ENCODE measurements at regions not wholly inside any gene's neighbourhood (a gene's known extent, or its start where the extent isn't known, plus 50 kb on each side); places are given as distances from the start of the nearest gene placed in this dataset.

DNA sequence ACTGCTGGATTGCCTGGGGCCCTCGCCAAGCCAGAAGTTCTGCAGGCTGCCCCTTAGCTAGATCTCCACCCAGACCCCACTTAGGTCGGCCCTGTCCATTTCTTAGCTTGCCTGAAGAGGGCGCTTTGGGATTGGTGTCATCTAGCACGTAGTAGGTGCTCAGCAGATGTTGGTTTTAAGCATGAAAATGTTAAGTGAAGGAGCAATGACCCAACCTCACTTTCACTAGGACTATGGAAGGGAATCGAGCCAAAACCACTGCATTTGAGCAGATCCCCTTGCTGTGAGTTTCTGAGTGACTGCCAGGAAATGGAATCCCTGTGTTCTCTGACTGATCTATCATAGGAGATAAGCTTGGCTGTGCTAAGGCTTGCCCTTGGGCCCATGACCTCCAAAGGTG lies 131.7 kb upstream of the EEPD1 start:
- ChIA-PET CTCF (interaction anchor here (0.6 kb wide), 2 partner anchors 20 to 28 kb away, joined by 3 to 6 read pairs; no protein-coding TSS in a partner anchor), POLR2A (ENCODE audit: unreplicated experiment) (no interaction called here)
- dilution Hi-C loops (cut with HindIII; ENCODE audit: low sequenced_read_pairs, unreplicated experiment) = no loop called here

More for the DNA sequence above, 131.7 kb upstream of the EEPD1 start:
- Histone ChIP-seq H4K20me1 (ENCODE audit: insufficient read depth, low read length) (no peaks in the 10 kb centered on the region), H4K8ac (ENCODE audit: low read depth in 2 of 2, low read length in 2 of 2) (no peak overlapping the region), H2AFZ (replicated peaks; ENCODE audit: low read length, poor library complexity) (no peak overlapping the region), H4K91ac (ENCODE audit: insufficient read depth, low read depth, low read length) (no peak overlapping the region), H3K56ac (ENCODE audit: extremely low read depth, insufficient read depth, low read length) (no peak overlapping the region), H2BK20ac (ENCODE audit: low read depth, low read length) (no peak overlapping the region), H3K9ac (ENCODE audit: low read depth, low read length) (no peak overlapping the region), H3K4me2 (ENCODE audit: low read depth, low read length) (no peak overlapping the region), H3K79me1 (ENCODE audit: low read depth in 1 of 2, low read length in 2 of 2) (no peaks in the 10 kb centered on the region), H3K4me1 (ENCODE audit: control insufficient read depth, insufficient read depth, low read length) (peaks cover 2% of the 10 kb centered on the region; the same call in 1 of the 2 replicates), H3K14ac (replicated peaks; ENCODE audit: low read depth, low read length) (no peak overlapping the region), H3K36me3 (ENCODE audit: control insufficient read depth, insufficient read depth, low read length) (no peaks in the 10 kb centered on the region), H3K18ac (ENCODE audit: low read depth, low read length) (no peak overlapping the region), H3K9me3 (ENCODE audit: control insufficient read depth, insufficient read depth, low read length) (peaks cover 3% of the 10 kb centered on the region; the same call in 1 of the 2 replicates), H3K4ac (ENCODE audit: low read depth, low read length) (no peak overlapping the region), H2AK5ac (ENCODE audit: low read depth, low read length) (no peak overlapping the region), H3K27ac (ENCODE audit: insufficient read depth, low read length) (no peak overlapping the region), H2BK5ac (ENCODE audit: low read depth, low read length, poor library complexity, severe bottlenecking) (no peak overlapping the region), H2BK120ac (ENCODE audit: low read depth, low read length) (0 out of 2 replicates have a peak overlapping the region, but pooled peaks have one; percentile 8), H3K23ac (ENCODE audit: low read depth, low read length) (no peak overlapping the region), H4K5ac (ENCODE audit: low read depth, low read length) (no peak overlapping the region), H2BK15ac (ENCODE audit: low read depth, low read length) (no peak overlapping the region), H3K4me3 (ENCODE audit: insufficient read depth, low read depth, low read length) (no peak overlapping the region), H2AK9ac (replicated peaks; ENCODE audit: low read depth, low read length, poor library complexity) (no peak overlapping the region), H3K9me1 (ENCODE audit: insufficient read depth, low read length) (peaks cover 9% of the 10 kb centered on the region; the same call in 1 of the 2 replicates), H3K27me3 (ENCODE audit: control insufficient read depth, insufficient read depth, low read length) (peaks cover 10% of the 10 kb centered on the region)
- intact Hi-C loops (cut with micrococcal nuclease) (no loop called here), in situ Hi-C loops (cut with MboI; ENCODE audit: low sequenced_read_pairs) (no loop called here)
- DNase-seq (no peak), ATAC-seq (ENCODE audit: low read depth) (no peak)
- no CpG with 5 or more reads among the region's 5 CpGs for WGBS, 2 experiments (ENCODE audit: extremely low coverage in 2 of 2, insufficient read length in 1 of 2)
- BruUV-seq (replicated peaks) = no TSS peak
- TF ChIP-seq MAZ (IDR thresholded peaks at IDR 0.05; ENCODE audit: borderline replicate concordance, low read depth, low read length) (no peak), RAD21 (IDR thresholded peaks at IDR 0.05; ENCODE audit: low read length) (no peak), MXI1 (IDR thresholded peaks at IDR 0.05; ENCODE audit: borderline replicate concordance, low read depth, low read length) (no peak)
- TF ChIP-seq, protein P1, sequence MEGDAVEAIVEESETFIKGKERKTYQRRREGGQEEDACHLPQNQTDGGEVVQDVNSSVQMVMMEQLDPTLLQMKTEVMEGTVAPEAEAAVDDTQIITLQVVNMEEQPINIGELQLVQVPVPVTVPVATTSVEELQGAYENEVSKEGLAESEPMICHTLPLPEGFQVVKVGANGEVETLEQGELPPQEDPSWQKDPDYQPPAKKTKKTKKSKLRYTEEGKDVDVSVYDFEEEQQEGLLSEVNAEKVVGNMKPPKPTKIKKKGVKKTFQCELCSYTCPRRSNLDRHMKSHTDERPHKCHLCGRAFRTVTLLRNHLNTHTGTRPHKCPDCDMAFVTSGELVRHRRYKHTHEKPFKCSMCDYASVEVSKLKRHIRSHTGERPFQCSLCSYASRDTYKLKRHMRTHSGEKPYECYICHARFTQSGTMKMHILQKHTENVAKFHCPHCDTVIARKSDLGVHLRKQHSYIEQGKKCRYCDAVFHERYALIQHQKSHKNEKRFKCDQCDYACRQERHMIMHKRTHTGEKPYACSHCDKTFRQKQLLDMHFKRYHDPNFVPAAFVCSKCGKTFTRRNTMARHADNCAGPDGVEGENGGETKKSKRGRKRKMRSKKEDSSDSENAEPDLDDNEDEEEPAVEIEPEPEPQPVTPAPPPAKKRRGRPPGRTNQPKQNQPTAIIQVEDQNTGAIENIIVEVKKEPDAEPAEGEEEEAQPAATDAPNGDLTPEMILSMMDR (conservative IDR thresholded peaks at IDR 0.05; ENCODE audit: low read depth, low read length) = peak; percentile 29
- TF ChIP-seq, protein P2, sequence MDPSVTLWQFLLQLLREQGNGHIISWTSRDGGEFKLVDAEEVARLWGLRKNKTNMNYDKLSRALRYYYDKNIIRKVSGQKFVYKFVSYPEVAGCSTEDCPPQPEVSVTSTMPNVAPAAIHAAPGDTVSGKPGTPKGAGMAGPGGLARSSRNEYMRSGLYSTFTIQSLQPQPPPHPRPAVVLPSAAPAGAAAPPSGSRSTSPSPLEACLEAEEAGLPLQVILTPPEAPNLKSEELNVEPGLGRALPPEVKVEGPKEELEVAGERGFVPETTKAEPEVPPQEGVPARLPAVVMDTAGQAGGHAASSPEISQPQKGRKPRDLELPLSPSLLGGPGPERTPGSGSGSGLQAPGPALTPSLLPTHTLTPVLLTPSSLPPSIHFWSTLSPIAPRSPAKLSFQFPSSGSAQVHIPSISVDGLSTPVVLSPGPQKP (IDR thresholded peaks at IDR 0.05; ENCODE audit: borderline replicate concordance, low read depth, low read length) = no peak
